ENCODE measurements at regions not wholly inside any gene's neighbourhood (a gene's known extent, or its start where the extent isn't known, plus 50 kb on each side); places are given as distances from the start of the nearest gene placed in this dataset.

GRCh38 chr7:94304878-94305277, 89.8 kb upstream of the COL1A2 start:
- no peak overlapping the region for H2BK5ac ChIP-seq (ENCODE audit: low read depth, low read length, poor library complexity, severe bottlenecking)
- no peaks in the 10 kb centered on the region for H3K9me3 ChIP-seq (ENCODE audit: control insufficient read depth, insufficient read depth, low read length)
- CTCF ChIA-PET: no interaction called here
- WGBS, 2 experiments (ENCODE audit: extremely low coverage in 2 of 2, insufficient read length in 1 of 2): no CpG with 5 or more reads among the region's 2 CpGs
- peak overlapping the region; percentile 68; the same call in 1 of the 2 replicates for H3K23ac ChIP-seq (ENCODE audit: low read depth, low read length)
- H3K9ac ChIP-seq (ENCODE audit: low read depth, low read length): no peak overlapping the region
- TF ChIP-seq FOS (IDR thresholded peaks at IDR 0.05; ENCODE audit: low read depth, low read length): no peak
- TF ChIP-seq MAFK (IDR thresholded peaks at IDR 0.05; ENCODE audit: low read depth, low read length): no peak
- no peak for TF ChIP-seq CHD1 (IDR thresholded peaks at IDR 0.05; ENCODE audit: low read depth, low read length)
- TF ChIP-seq SMC3 (IDR thresholded peaks at IDR 0.05; ENCODE audit: low read depth, low read length): no peak
- no peak for TF ChIP-seq POLR2A (IDR thresholded peaks at IDR 0.05; ENCODE audit: low read depth, low read length)
- no peak for TF ChIP-seq NFE2L2 (IDR thresholded peaks at IDR 0.05; ENCODE audit: low read depth, low read length)
- TF ChIP-seq RFX5 (IDR thresholded peaks at IDR 0.05; ENCODE audit: low read depth, low read length): no peak
- TF ChIP-seq USF2 (IDR thresholded peaks at IDR 0.05; ENCODE audit: low read depth, low read length): no peak
- TF ChIP-seq RAD21 (IDR thresholded peaks at IDR 0.05; ENCODE audit: low read length): no peak
- no peak for TF ChIP-seq MXI1 (IDR thresholded peaks at IDR 0.05; ENCODE audit: borderline replicate concordance, low read depth, low read length)
- no peak for TF ChIP-seq CTCF (conservative IDR thresholded peaks at IDR 0.05; ENCODE audit: low read depth, low read length)
- TF ChIP-seq BHLHE40 (IDR thresholded peaks at IDR 0.05; ENCODE audit: low read depth, low read length): no peak
- no peak for TF ChIP-seq CEBPB (IDR thresholded peaks at IDR 0.05; ENCODE audit: low read depth, low read length)
- TF ChIP-seq ELK1 (IDR thresholded peaks at IDR 0.05; ENCODE audit: borderline replicate concordance, low read depth, low read length): no peak
- no peak for TF ChIP-seq RCOR1 (IDR thresholded peaks at IDR 0.05; ENCODE audit: insufficient replicate concordance, low read length)
- no peak overlapping the region for H3K4me3 ChIP-seq (ENCODE audit: insufficient read depth, low read depth, low read length)
- H3K4ac ChIP-seq (ENCODE audit: low read depth, low read length): peak overlapping the region; percentile 33; the same call in 1 of the 2 replicates
- in situ Hi-C loops (cut with MboI; ENCODE audit: low sequenced_read_pairs) (no loop called here), dilution Hi-C loops (cut with HindIII; ENCODE audit: low sequenced_read_pairs, unreplicated experiment) (no loop called here), intact Hi-C loops (cut with micrococcal nuclease) (no loop called here)
- H3K18ac ChIP-seq (ENCODE audit: low read depth, low read length): no peak overlapping the region
- 0 out of 2 replicates have a peak overlapping the region, but pooled peaks have one; percentile 16 for H2BK120ac ChIP-seq (ENCODE audit: low read depth, low read length)
- H4K5ac ChIP-seq (ENCODE audit: low read depth, low read length): no peak overlapping the region
- peaks cover 7% of the 10 kb centered on the region for H3K9me1 ChIP-seq (ENCODE audit: insufficient read depth, low read length)
- no peak overlapping the region for H3K56ac ChIP-seq (ENCODE audit: extremely low read depth, insufficient read depth, low read length)
- ATAC-seq (ENCODE audit: low read depth): no peak
- DNase-seq: no peak
- H2AFZ ChIP-seq (replicated peaks; ENCODE audit: low read length, poor library complexity): no peak overlapping the region
- POLR2A ChIA-PET (ENCODE audit: unreplicated experiment): no interaction called here
- no peak overlapping the region for H3K27ac ChIP-seq (ENCODE audit: insufficient read depth, low read length)
- H4K20me1 ChIP-seq (ENCODE audit: insufficient read depth, low read length): no peaks in the 10 kb centered on the region
- no peak overlapping the region; the same call in 1 of the 2 replicates for H3K14ac ChIP-seq (replicated peaks; ENCODE audit: low read depth, low read length)
- no peak overlapping the region for H2AK9ac ChIP-seq (replicated peaks; ENCODE audit: low read depth, low read length, poor library complexity)
- peak overlapping the region; percentile 62; the same call in 2 of the 3 replicates for H2BK15ac ChIP-seq (ENCODE audit: low read depth, low read length)
- H2BK20ac ChIP-seq (ENCODE audit: low read depth, low read length): peak overlapping the region; percentile 70
- H3K27me3 ChIP-seq (ENCODE audit: control insufficient read depth, insufficient read depth, low read length): no peaks in the 10 kb centered on the region
- H4K8ac ChIP-seq (ENCODE audit: low read depth in 2 of 2, low read length in 2 of 2): no peak overlapping the region
- BruUV-seq (replicated peaks): no TSS peak
- H2AK5ac ChIP-seq (ENCODE audit: low read depth, low read length): peak overlapping the region; percentile 24; the same call in 1 of the 2 replicates
- H3K4me2 ChIP-seq (ENCODE audit: low read depth, low read length): no peak overlapping the region
- peak overlapping the region; percentile 34; the same call in 1 of the 2 replicates for H4K91ac ChIP-seq (ENCODE audit: insufficient read depth, low read depth, low read length)
- peaks cover 14% of the 10 kb centered on the region for H3K4me1 ChIP-seq (ENCODE audit: control insufficient read depth, insufficient read depth, low read length)
- peaks cover 9 to 18% of the 10 kb centered on the region in 2 experiments; a peak in 3 of 4 replicates for H3K79me1 ChIP-seq (ENCODE audit: low read depth in 1 of 2, low read length in 2 of 2)
- H3K36me3 ChIP-seq (ENCODE audit: control insufficient read depth, insufficient read depth, low read length): no peaks in the 10 kb centered on the region

All from IMR-90 (cell line).